Thymus (tissue), 11 donors: ENCODE measurements at regions not wholly inside any gene's neighbourhood (a gene's known extent, or its start where the extent isn't known, plus 50 kb on each side); places are given as distances from the start of the nearest gene placed in this dataset.
"Not testable (repeated sequence)": the region's sequence is repeated elsewhere in the genome, so short reads cannot be mapped to it uniquely, and the experiment has no call there.

Experiments
- DNase-seq, 9 donors: peaks; one replicate each; pipeline ENCODE4 v3.0.0-alpha.2; 2013; ENCODE audit warnings: low spot score in 9 of 9, low read depth in 6 of 9, missing footprints in 1 of 9
- H3K27ac ChIP-seq, 2 donors: one replicate each; pipeline ENCODE4 v1.5.1; 2013; ENCODE audit warnings: control low read depth in 1 of 2, low read depth in 1 of 2, low read length in 1 of 2, mild to moderate bottlenecking in 1 of 2, moderate library complexity in 1 of 2
- H3K27me3 ChIP-seq, 2 donors: one replicate each; pipeline ENCODE4 v1.5.1; 2013; ENCODE audit warnings: low read length in 1 of 2; ENCODE audit not compliant: control insufficient read depth in 2 of 2, insufficient read depth in 1 of 2
- H3K36me3 ChIP-seq, 2 donors: one replicate each; pipeline ENCODE4 v1.5.1; 2013; ENCODE audit warnings: low read length in 1 of 2, mild to moderate bottlenecking in 1 of 2, moderate library complexity in 1 of 2; ENCODE audit not compliant: control insufficient read depth in 2 of 2, insufficient read depth in 2 of 2
- H3K4me1 ChIP-seq, 2 donors: one replicate each; pipeline ENCODE4 v1.5.1; 2013; ENCODE audit warnings: low read length in 2 of 2; ENCODE audit not compliant: control insufficient read depth in 2 of 2, insufficient read depth in 2 of 2
- H3K4me3 ChIP-seq, 2 donors: one replicate each; pipeline ENCODE4 v1.5.1; 2013; ENCODE audit warnings: low read length in 2 of 2, control low read depth in 1 of 2, mild to moderate bottlenecking in 1 of 2
- H3K9me3 ChIP-seq, 2 donors: one replicate each; pipeline ENCODE4 v1.5.1; 2013; ENCODE audit warnings: low read length in 1 of 2, mild to moderate bottlenecking in 1 of 2; ENCODE audit not compliant: control insufficient read depth in 2 of 2, insufficient read depth in 1 of 2
- WGBS: extraction: QIAGEN DNeasy Blood & Tissue Kit; methylation state at CpG from one replicate; pipeline ENCODE4 v1.1.7; 2013; 5-methylcytosine and 5-hydroxymethylcytosine counted together
- donor health status: healthy.

DNA sequence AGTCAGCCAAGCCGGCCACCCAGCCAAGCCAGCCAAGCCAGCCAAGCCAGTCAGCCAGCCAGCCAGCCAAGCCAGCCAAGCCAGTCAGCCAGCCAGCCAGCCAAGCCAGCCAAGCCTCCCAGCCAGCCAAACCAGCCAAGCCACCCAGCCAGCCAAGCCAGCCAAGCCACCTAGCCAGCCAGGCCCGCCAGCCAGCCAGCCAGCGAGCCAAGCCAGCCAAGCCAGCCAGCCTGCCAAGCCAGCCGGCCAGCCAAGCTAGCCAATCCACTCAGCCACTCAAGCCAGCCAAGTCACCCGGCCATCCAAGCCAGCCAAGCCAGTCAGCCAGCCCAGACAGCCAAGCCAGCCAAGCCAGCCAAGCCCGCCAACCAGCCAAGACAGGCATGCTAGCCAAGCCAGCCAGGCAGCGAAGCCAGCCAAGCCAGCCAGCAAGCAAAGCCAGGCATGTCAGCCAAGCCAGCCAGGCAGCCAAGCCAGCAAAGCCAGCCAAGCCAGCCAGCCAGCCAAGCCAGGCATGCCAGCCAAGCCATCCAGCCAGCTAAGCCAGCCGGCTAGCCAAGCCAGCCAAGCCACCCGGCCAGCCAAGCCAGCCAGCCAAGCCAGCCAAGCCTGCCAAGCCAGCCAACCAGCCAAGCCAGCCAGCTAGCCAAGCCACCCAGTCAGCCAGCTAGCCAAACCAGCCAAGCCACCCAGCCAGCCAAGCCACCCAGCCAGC is 351.2 kb upstream of the PLGLB2 start:
- not testable (repeated sequence) for DNase-seq, H3K36me3 ChIP-seq, H3K9me3 ChIP-seq, H3K27me3 ChIP-seq, H3K27ac ChIP-seq, H3K4me1 ChIP-seq, H3K4me3 ChIP-seq
- WGBS: 88% methylated on average over 9 of the region's 9 CpGs

DNA sequence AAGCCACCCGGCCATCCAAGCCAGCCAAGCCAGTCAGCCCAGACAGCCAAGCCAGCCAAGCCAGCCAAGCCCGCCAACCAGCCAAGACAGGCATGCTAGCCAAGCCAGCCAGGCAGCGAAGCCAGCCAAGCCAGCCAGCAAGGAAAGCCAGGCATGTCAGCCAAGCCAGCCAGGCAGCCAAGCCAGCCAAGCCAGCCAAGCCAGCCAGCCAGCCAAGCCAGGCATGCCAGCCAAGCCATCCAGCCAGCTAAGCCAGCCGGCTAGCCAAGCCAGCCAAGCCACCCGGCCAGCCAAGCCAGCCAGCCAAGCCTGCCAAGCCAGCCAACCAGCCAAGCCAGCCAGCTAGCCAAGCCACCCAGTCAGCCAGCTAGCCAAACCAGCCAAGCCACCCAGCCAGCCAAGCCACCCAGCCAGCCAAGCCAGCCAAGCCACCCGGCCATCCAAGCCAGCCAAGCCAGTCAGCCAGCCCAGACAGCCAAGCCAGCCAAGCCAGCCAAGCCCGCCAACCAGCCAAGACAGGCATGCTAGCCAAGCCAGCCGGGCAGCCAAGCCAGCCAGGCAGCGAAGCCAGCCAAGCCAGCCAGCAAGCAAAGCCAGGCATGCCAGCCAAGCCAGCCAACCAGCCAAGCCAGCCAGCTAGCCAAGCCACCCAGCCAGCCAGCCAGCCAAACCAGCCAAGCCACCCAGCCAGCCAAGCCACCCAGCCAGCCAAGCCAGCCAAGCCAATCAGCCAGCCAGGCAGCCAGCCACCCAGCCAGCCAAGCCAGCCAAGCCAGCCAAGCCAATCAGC is 350.4 kb upstream of the PLGLB2 start:
- not testable (repeated sequence) for H3K27me3 ChIP-seq, H3K9me3 ChIP-seq, H3K36me3 ChIP-seq, H3K4me1 ChIP-seq, H3K27ac ChIP-seq, DNase-seq, H3K4me3 ChIP-seq
- 88% methylated on average over 9 of the region's 9 CpGs for WGBS

DNA sequence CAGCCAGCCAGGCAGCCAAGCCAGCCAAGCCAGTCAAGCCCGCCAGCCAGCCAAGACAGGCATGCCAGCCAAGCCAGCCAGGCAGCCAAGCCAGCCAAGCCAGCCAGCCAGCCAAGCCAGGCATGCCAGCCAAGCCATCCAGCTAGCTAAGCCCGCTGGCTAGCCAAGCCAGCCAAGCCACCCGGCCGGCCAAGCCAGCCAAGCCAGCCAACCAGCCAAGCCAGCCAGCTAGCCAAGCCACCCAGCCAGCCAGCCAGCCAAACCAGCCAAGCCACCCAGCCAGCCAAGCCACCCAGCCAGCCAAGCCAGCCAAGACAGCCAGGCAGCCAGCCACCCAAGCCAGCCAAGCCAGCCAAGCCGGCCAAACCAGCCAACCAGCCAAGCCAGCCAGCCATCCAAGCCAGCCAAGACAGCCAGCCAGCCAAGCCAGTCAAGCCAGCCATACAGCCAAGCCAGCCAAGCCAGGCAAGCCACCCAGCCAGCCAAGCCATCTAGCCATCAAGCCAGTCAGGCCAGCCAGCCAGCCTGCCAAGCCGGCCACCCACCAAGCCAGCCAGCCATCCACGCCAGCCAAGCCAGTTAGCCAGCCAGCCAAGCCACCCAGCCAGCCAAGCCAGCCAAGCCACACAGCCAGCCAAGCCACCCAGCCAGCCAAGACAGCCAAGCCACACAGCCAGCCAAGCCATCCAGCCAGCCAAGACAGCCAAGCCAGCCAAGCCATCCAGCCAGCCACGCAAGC is 349.2 kb upstream of the PLGLB2 start:
- WGBS: 93% methylated on average over 6 of the region's 8 CpGs
- not testable (repeated sequence) for H3K9me3 ChIP-seq, H3K36me3 ChIP-seq, H3K4me3 ChIP-seq, H3K27ac ChIP-seq, H3K27me3 ChIP-seq, H3K4me1 ChIP-seq, DNase-seq

DNA sequence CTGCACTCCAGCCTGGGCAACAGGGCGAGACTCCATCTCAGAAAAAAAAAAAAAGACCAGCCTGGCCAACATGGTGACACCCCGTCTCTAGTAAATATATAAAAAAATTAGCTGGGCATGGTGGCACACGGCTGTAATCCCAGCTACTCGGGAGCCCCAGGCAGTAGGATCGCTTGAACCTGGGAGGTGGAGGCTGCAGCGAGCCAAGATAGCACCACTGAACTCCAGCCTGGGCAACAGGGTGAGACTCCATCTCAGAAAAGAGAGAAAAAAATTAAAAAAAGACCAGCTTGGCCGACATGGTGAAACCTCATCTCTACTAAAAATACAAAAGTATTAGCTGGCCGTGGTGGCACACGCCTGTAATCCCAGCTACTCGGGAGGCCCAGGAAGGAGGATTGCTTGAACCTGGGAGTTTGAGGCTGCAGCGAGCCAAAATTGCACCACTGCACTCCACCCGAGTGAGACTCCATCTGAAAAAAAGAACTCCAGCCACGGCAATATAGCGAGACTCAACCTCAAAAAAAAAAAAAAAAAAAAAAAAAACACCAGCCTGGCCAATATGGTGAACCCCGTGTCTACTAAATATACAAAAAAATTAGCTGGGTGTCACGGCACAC is 346.1 kb upstream of the PLGLB2 start:
- no peak for DNase-seq
- Histone ChIP-seq H3K36me3 (no peaks in the 10 kb centered on the region), H3K27me3 (no peaks in the 10 kb centered on the region), H3K9me3 (peaks cover 0 to 2% of the 10 kb centered on the region in 2 donors), H3K4me1 (no peaks in the 10 kb centered on the region), H3K27ac (no peak overlapping the region), H3K4me3 (no peak overlapping the region)
- WGBS: 86% methylated on average over 16 of the region's 16 CpGs

DNA sequence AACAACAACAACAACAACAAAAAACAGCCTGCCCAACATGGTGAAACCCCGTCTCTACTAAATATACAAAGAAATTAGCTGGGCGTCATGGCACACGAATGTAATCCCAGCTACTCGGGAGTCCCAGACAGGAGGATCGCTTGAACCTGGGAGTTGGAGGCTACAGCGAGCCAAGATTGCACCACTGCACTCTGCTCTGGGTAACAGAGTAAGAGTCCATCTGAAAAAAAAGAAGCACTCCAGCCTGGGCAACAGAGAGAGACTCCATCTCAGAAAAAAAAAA is 344.1 kb upstream of the PLGLB2 start:
- H3K4me3 ChIP-seq: no peak overlapping the region
- no peaks in the 10 kb centered on the region for H3K4me1 ChIP-seq
- WGBS: 98% methylated on average over 6 of the region's 6 CpGs
- H3K36me3 ChIP-seq: no peaks in the 10 kb centered on the region
- no peak overlapping the region for H3K27ac ChIP-seq
- H3K9me3 ChIP-seq: peaks cover 0 to 2% of the 10 kb centered on the region in 2 donors
- no peaks in the 10 kb centered on the region for H3K27me3 ChIP-seq
- DNase-seq: no peak

DNA sequence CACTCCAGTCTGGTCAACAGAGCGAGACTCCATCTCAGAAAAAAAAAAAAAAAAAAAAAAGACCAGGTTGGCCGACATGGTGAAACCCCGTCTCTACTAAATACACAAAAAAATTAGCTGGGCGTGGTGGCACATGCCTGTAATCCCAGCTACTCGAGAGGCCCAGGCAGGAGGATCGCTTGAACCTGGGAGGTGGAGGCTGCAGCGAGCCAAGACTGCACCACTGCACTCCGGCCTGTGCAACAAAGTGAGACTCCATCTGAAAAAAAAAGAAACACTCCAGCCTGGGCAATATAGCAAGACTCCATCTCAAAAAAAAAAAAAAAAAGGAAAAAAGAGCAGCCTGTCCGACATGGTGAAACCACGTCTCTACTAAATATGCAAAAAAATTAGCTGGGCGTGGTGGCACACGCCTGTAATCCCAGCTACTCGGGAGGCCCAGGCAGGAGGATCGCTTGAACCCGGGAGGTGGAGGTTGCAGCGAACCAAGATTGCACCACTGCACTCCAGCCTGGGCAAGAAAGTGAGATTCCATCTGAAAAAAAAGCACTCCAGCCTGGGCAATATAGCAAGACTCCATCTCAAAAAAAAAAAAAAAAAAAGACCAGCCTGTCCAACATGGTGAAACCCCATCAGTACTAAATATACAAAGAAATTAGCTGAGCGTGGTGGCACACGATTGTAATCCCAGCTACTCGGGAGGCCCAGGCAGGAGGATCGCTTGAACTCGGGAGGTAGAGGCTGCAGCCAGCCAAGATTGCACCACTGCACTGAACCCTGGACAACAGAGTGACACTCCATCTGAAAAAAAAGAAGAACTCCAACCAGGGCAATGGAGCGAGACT is 343.3 kb upstream of the PLGLB2 start:
- 95% methylated on average over 22 of the region's 22 CpGs for WGBS

DNA sequence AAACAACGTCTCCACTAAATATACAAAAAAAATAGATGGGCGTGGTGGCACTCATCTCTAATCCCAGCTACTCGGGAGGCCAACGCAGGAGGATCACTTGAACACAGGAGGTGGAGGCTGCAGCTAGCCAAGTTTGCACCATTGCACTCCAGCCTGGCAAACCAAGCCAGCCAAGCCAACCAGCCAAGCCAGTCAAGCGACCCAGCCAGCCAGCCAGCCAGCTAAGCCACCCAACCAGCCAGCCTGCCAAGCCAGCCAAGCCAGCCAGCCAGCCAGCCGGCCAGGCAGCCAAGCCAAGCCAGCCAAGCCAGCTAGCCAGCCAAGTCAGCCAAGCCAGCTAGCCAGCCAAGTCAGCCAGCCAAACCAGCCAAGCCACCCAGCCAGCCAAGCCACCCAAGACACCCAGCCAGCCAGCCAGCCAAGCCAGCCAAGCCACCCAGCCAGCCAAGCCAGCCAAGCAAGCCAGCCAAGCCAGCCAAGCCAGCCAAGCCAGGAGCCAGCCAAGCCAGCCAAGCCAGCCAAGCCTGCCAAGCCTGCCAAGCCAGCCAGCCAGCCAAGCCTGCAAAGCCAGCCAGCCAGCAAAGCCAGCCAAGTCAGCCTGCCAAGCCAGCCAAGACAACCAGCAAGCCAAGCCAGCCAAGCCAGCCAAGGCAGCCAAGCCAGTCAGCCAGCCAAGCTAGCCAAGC is 342.2 kb upstream of the PLGLB2 start:
- DNase-seq: not testable (repeated sequence)

More for the DNA sequence above, 343.3 kb upstream of the PLGLB2 start:
- H3K9me3 ChIP-seq, H3K4me3 ChIP-seq, H3K36me3 ChIP-seq, DNase-seq, H3K4me1 ChIP-seq, H3K27ac ChIP-seq, H3K27me3 ChIP-seq: not testable (repeated sequence)

DNA sequence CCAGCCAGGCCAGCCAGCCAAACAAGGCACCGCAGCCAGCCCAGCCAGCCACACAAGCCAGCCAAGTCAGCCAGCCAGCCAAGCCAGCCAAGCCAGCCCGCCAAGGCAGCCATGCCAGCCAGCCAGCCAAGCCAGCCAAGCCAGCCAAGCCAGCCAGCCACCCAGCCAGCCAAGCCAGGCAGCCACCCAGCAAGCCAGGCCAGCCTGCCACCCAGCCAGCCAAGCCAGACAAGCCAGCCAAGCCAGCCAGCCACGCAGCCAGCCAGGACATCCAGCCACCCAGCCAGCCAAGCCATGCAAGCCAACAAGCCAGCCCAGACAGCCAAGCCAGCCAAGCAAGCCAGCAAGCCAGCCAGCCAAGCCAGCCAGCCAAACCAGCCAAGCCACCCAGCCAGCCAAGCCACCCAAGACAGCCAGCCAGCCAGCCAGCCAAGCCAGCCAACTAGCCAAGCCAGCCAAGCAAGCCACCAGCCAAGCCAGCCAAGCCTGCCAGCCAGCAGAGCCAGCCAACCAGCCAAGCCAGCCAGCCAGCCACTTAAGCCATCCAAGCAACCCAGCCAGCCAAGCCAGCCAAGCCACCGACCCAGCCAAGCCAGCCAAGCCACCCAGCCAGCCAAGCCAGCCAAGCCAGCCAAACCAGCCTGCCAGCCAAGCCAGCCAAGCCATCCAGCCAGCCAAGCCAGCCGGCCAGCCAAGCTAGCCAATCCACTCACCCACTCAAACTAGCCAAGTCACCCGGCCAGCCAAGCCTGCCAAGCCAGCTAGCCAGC is 341.3 kb upstream of the PLGLB2 start:
- not testable (repeated sequence) for H3K27me3 ChIP-seq, H3K4me3 ChIP-seq, DNase-seq, H3K4me1 ChIP-seq, H3K27ac ChIP-seq, H3K36me3 ChIP-seq, H3K9me3 ChIP-seq
- WGBS: 93% methylated on average over 6 of the region's 6 CpGs

More for the DNA sequence above, 342.2 kb upstream of the PLGLB2 start:
- not testable (repeated sequence) for H3K4me3 ChIP-seq, H3K27ac ChIP-seq, H3K4me1 ChIP-seq, H3K36me3 ChIP-seq, H3K9me3 ChIP-seq, H3K27me3 ChIP-seq
- 98% methylated on average over 3 of the region's 6 CpGs for WGBS
